ENCODE measurements at regions not wholly inside any gene's neighbourhood (a gene's known extent, or its start where the extent isn't known, plus 50 kb on each side); places are given as distances from the start of the nearest gene placed in this dataset.

GRCh38 chr2:5328826-5329225 is 363.4 kb upstream of the SOX11 start:
- Histone ChIP-seq H3K36me3 (ENCODE audit: control insufficient read depth in 1 of 2, insufficient read depth in 2 of 2, low read length in 2 of 2) (no peaks in the 10 kb centered on the region), H3K9me2 (ENCODE audit: insufficient read depth) (no peaks in the 10 kb centered on the region), H4K20me1 (ENCODE audit: insufficient read depth) (no peaks in the 10 kb centered on the region), H2AFZ (ENCODE audit: low read depth, low read length, poor library complexity, severe bottlenecking) (no peak overlapping the region), H3K79me2 (ENCODE audit: insufficient read depth, low read length) (no peaks in the 10 kb centered on the region), H3K9me3 (ENCODE audit: control insufficient read depth in 1 of 2, insufficient read depth in 1 of 2, low read depth in 1 of 2, low read length in 2 of 2) (peaks cover 12 to 15% of the 10 kb centered on the region in 2 experiments; a peak in 2 of 4 replicates), H3K27me3 (ENCODE audit: insufficient read depth, low read length) (no peaks in the 10 kb centered on the region), H3K9ac (ENCODE audit: low read length) (no peak overlapping the region), H3K4me2 (ENCODE audit: low read length) (no peak overlapping the region), H3K4me3 (replicated peaks in 1 of 2; ENCODE audit: low read depth in 1 of 2, low read length in 2 of 2) (no peak overlapping the region), H3K27ac (ENCODE audit: low read depth, low read length) (no peak overlapping the region), H3K4me1 (ENCODE audit: control insufficient read depth in 1 of 2, insufficient read depth in 2 of 2, low read length in 2 of 2) (no peaks in the 10 kb centered on the region)
- ChIA-PET POLR2A (no interaction called here), RAD21 (ENCODE audit: low non-redundant PET in 1 of 2, low total read pairs in 2 of 2, uncharacterized antibody in 2 of 2, unreplicated experiment in 2 of 2) (no interaction called here), CTCF (no interaction called here)
- no peak for DNase-seq (ENCODE audit: low read depth, low spot score)
- no peak for TF ChIP-seq SIN3A (IDR thresholded peaks at IDR 0.05; ENCODE audit: low read depth)
- TF ChIP-seq CBX3 (IDR thresholded peaks at IDR 0.05; ENCODE audit: low read depth): no peak
- TF ChIP-seq EGR1 (IDR thresholded peaks at IDR 0.05; ENCODE audit: low read depth): no peak
- TF ChIP-seq ATF3 (IDR thresholded peaks at IDR 0.05): no peak
- TF ChIP-seq FOSL1 (IDR thresholded peaks at IDR 0.05; ENCODE audit: low read depth): no peak
- no peak for TF ChIP-seq POLR2A (IDR thresholded peaks at IDR 0.05; ENCODE audit: borderline replicate concordance, extremely low read depth, insufficient read depth, insufficient read length)
- TF ChIP-seq SP1 (IDR thresholded peaks at IDR 0.05; ENCODE audit: low read depth): no peak
- no peak for TF ChIP-seq YY1 (IDR thresholded peaks at IDR 0.05; ENCODE audit: extremely low read depth, insufficient replicate concordance, low read depth, low read length)
- no peak for TF ChIP-seq SRF (IDR thresholded peaks at IDR 0.05; ENCODE audit: low read depth)
- TF ChIP-seq CTCF (IDR thresholded peaks at IDR 0.05 in 2 of 3, conservative IDR thresholded peaks at IDR 0.05 in 1 of 3; ENCODE audit: borderline replicate concordance in 1 of 3, insufficient read depth in 1 of 3, low read depth in 2 of 3, low read length in 2 of 3): no peak
- TF ChIP-seq MAX (IDR thresholded peaks at IDR 0.05): no peak
- TF ChIP-seq EZH2 (IDR thresholded peaks at IDR 0.05): no peak
- TF ChIP-seq RAD21 (IDR thresholded peaks at IDR 0.05; ENCODE audit: low read depth): no peak
- TF ChIP-seq ZFX (IDR thresholded peaks at IDR 0.05): no peak
- TF ChIP-seq ELF1 (IDR thresholded peaks at IDR 0.05; ENCODE audit: borderline replicate concordance, low read depth): no peak
- TF ChIP-seq TCF7L2 (IDR thresholded peaks at IDR 0.05; ENCODE audit: borderline replicate concordance, extremely low read depth, insufficient read depth, insufficient read length): no peak
- TF ChIP-seq POLR2AphosphoS5 (IDR thresholded peaks at IDR 0.05; ENCODE audit: low read depth, low read length): no peak
- TF ChIP-seq JUND (IDR thresholded peaks at IDR 0.05): no peak
- ATAC-seq: no peak
- no TSS peak for BruUV-seq (replicated peaks)
- intact Hi-C loops (cut with micrococcal nuclease): no loop called here
